ENCODE measurements at regions not wholly inside any gene's neighbourhood (a gene's known extent, or its start where the extent isn't known, plus 50 kb on each side); places are given as distances from the start of the nearest gene placed in this dataset.

DNA sequence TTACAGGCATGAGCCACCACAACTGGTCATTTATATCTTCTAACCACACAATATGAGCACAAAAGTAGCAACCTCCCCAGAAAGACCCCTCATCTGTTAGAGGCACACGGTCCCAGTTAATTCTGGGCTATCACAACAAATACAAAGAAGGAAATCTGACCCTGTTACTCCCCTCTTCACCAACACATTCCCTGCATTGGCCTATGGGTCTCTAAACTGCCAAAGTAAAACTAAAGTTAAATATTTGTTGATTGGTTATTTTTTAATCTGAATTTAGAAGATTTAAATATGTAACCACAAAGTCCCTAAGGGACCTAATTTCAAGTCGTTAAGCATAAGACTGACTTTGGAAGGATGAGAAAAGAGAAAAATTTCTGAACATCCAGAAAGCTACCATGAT lies 496.7 kb upstream of the NMUR2 start:
- no peak for DNase-seq

DNA sequence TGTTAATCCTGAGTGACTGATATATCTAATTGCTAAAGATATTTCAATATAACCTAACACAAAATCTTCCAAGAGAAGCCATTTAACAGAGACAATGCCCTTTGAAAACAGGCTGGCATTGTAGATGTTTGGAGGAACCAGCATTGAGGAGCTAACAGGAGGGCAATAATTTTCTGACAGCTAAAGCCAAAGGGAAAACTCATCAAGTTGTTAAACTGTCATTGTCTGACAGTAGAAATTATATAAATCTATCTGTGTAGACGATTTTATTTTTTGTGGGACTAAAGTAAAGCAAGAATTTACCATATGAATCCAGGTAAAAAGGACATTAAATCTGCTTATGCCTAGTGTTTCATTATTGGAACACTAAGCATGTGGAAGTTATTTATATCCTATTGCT lies 500.2 kb upstream of the NMUR2 start:
- no peak for DNase-seq

GRCh38 chr5:152907488-152908245 lies 502.6 kb upstream of the NMUR2 start:
- DNase-seq = no peak

DNA sequence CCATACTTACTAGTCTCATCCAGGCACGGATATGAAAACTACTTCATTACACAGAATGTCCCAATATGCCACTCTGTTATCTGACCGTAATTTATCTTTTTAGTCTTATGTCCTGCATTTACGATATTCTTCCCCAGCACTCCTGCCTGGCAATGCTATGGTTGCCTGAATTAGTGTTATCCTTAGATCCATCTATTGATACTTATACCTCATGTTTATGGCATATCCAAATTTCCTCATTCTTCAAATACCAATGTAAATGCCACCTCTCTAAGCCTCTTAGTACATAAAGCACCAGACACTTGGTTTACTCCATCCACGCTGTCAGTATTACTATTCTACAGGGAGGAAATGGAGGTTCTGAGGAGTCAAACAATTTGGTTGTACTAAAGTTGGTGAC lies 507.8 kb upstream of the NMUR2 start:
- no peak for DNase-seq

DNA sequence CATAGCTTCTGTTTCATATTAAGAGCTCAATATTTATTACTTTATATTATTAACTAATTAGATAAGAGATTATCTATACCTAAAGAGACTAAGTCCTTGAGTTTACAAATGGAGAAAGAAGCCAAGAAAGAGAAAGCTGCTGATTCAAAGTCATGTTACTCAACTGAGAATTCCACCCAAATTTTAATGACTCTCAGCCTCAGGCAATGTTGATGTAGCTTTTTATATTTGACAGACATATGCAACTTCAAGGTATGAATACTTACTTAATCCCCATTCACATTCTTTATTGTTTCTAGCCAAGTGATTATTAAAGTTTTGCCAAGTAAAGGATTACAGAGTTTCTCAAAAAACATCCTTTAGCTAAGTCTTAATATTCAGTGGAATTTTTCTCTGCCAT lies 527.5 kb upstream of the NMUR2 start:
- DNase-seq = no peak

DNA sequence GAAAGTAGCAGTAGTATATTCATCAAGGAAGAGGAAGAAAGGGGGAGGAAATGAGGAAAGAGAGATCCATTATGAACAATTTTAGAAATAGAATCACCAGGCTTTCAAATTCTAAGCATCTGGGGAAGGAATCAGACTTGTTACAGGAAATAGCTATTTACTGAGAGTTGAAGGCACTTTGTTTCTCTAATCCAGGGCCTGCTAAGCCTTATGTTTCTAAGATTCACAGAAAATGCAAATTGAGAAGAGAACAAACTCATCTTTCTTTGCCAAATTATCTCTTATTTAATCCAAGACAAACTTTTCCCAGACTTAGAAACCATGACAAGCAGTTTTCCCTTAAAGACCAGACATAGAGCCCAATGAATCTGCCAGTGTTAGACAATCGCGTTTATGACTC lies 528.0 kb upstream of the NMUR2 start:
- DNase-seq = no peak

- DNase-seq = no peak
These were observed 533.6 kb upstream of the NMUR2 start for GRCh38 chr5:152938630-152939029.

- no peak for DNase-seq
These were observed 537.7 kb upstream of the NMUR2 start for GRCh38 chr5:152942633-152943336.

GRCh38 chr5:152953788-152954483 lies 536.5 kb upstream of the GRIA1 start:
- DNase-seq = no peak

- no peak for DNase-seq
These were observed 533.4 kb upstream of the GRIA1 start for GRCh38 chr5:152956943-152957613.

DNA sequence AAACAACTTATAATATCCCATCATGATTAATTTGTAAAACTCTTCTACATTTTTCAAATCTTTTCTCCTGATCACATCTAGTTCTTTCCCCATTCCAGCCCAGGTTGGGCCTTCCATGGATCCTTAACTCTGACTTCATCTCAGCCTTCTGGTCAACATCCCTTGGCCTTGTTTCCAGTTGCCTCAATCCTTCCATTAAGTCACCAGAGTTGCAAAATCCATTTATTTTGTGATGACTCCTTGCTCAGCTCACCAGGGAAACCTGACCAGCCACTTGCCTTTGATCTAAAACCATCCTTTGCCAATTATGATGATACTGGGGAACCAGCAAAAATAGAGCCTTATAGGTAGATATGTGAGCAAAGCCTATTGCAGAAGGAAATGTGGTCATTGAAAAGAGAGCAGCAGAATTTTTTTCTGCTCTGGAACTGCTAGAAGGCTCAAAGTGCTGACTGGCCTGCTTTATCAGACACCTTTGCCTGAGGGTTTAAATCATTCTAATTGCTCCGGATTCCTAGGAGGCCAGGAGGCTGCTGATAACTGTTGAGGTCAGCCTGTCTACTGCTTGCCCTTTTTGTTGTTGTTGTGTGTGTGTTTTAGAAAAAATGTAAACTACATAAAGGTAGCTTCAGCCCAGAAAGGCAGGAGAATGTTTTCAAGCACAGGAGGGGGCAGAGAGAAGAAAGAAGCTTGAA lies 512.2 kb upstream of the GRIA1 start:
- no peak for DNase-seq

GRCh38 chr5:152987131-152987530 lies 503.3 kb upstream of the GRIA1 start:
- DNase-seq = no peak

DNA sequence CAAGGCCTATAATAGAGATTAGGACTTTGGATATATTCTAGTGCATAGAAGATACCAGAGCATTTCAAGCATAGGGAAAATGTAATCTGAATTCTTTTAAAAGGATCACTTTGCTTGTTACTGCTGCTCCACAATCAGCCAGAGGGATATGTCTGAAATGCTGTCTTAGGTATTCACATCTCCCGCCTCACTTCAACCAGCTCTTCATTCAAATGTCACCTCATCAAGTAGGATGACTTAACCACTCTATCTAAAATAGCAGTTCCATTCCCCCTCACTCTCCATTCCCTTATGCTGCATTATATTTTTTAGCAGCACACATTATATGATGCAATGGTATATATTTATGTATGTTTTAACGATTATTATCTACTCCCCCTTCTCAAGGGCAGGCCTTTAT lies 500.3 kb upstream of the GRIA1 start:
- DNase-seq = no peak

DNA sequence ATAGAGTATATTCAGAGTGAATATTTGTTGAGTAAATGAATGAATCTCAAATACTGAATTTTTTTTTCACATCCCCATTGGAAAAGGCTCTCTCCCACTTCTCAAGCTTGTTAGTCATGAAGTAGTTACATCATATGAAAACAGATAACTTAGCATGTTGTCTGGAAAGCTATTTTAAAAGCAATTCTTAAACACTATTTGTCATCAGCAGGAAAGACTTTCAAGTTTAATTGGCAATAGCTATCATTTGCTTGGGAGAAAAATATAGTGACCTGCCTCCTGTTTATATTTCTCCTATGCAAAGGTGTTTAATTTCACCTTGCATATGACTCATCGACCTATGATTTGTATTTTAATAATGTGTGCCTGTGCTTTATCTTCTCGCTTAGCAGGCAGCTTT lies 499.8 kb upstream of the GRIA1 start:
- DNase-seq = no peak

- no peak for DNase-seq
These were observed 496.3 kb upstream of the GRIA1 start for GRCh38 chr5:152994033-152994680.

- no peak for DNase-seq
These were observed 495.2 kb upstream of the GRIA1 start for GRCh38 chr5:152995214-152995725.

GRCh38 chr5:153005711-153006110 lies 484.8 kb upstream of the GRIA1 start:
- DNase-seq = no peak

DNA sequence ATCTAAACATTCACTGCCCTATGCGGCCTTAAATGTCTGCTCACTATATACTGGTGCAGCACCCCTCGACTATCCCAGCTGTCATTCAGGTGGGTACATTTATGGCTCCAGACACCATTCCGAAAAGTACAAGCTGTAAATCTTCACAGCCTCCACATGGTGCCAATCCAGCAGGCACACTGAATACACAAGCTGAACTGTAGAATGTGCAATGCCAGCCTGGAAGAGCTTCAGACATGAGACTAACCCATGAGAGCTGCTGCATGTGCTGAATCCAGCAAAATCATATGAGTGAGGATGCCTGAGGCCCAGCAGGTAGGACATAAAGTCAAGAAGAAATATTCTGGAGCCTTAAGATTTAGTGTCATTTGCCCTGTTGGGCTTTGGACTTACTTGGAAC lies 483.8 kb upstream of the GRIA1 start:
- DNase-seq = no peak

GRCh38 chr5:153014194-153014593 lies 476.3 kb upstream of the GRIA1 start:
- no peak for DNase-seq

DNA sequence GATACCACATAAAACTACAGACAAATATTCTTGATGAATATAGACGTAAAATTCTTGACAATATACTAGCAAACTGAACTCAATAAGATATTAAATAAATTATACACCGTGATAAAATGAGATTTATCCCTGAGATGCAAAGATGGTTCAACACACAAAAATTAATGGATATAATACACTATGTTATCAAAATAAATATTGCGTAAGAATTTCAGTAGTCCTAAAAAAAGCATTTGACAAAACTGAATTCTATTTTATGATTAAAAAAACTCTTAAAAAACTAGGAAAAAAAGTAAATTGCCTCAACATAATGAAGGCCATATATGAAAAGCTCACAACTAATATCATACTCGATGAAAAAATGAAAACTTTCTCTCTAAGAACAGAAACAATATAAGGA lies 472.3 kb upstream of the GRIA1 start:
- DNase-seq = no peak

- DNase-seq = no peak
These were observed 459.4 kb upstream of the GRIA1 start for GRCh38 chr5:153030755-153031725.
